Common myeloid progenitor, CD34-positive (primary cell): ENCODE measurements at regions not wholly inside any gene's neighbourhood (a gene's known extent, or its start where the extent isn't known, plus 50 kb on each side); places are given as distances from the start of the nearest gene placed in this dataset.

Source experiments
- CTCF ChIA-PET: fragments of 350-600 bp; sonication (Branson Sonifier 250); formaldehyde crosslinking; loops from one replicate; lab custom pipeline; 2021; ENCODE audit warnings: antibody characterized with exemption; lab: Charles Lee
- POLR2A ChIA-PET: fragments of 350-600 bp; sonication (Branson Sonifier 250); formaldehyde crosslinking; loops from one replicate; lab custom pipeline; 2021; ENCODE audit warnings: antibody characterized with exemption; lab: Charles Lee
- DNase-seq, 3 donors: peaks; one replicate each; pipeline versions ENCODE4 v3.0.0 to v3.0.0-alpha.2; 2013
- H3K27ac ChIP-seq, 2 experiments: 1 replicate in 1 of 2; 2 replicates in 1 of 2; pipeline ENCODE4 v1.7.0; 2013; ENCODE audit warnings: inconsistent platforms in 2 of 2, low read length in 2 of 2, mild to moderate bottlenecking in 2 of 2, low read depth in 1 of 2, moderate library complexity in 1 of 2; ENCODE audit not compliant: severe bottlenecking in 2 of 2, insufficient read depth in 1 of 2, poor library complexity in 1 of 2
- H3K27me3 ChIP-seq, 5 experiments: replicated peaks in 2 of 5; 1 replicate in 3 of 5; 2 replicates in 2 of 5; pipeline versions ENCODE4 v1.6.1 to v1.7.0; 2013; ENCODE audit warnings: low read length in 4 of 5, mild to moderate bottlenecking in 2 of 5, moderate library complexity in 2 of 5, inconsistent platforms in 1 of 5; ENCODE audit not compliant: insufficient read depth in 5 of 5, control insufficient read depth in 4 of 5
- H3K36me3 ChIP-seq, 4 experiments: 1 replicate in 2 of 4; 2 replicates in 2 of 4; pipeline versions ENCODE4 v1.6.1 to v1.7.0; 2013; ENCODE audit warnings: low read length in 3 of 4, control low read depth in 1 of 4, mild to moderate bottlenecking in 1 of 4; ENCODE audit not compliant: control insufficient read depth in 4 of 4, insufficient read depth in 4 of 4
- H3K4me1 ChIP-seq, 4 experiments: 1 replicate in 3 of 4; 2 replicates in 1 of 4; pipeline versions ENCODE4 v1.6.1 to v1.7.1; 2013; ENCODE audit warnings: low read length in 3 of 4, mild to moderate bottlenecking in 3 of 4, control low read depth in 1 of 4, inconsistent platforms in 1 of 4, moderate library complexity in 1 of 4; ENCODE audit not compliant: control insufficient read depth in 4 of 4, insufficient read depth in 4 of 4; ENCODE audit errors: control extremely low read depth in 1 of 4
- H3K4me3 ChIP-seq, 7 experiments: 1 replicate in 4 of 7; 2 replicates in 3 of 7; pipeline versions ENCODE4 v1.5.1 to v1.7.0; 2013; ENCODE audit warnings: mild to moderate bottlenecking in 7 of 7, low read length in 6 of 7, moderate library complexity in 6 of 7, inconsistent platforms in 2 of 7, low read depth in 2 of 7, control low read depth in 1 of 7; ENCODE audit not compliant: insufficient read depth in 4 of 7, control insufficient read depth in 1 of 7; ENCODE audit errors: extremely low read depth in 1 of 7
- H3K9me3 ChIP-seq, 5 experiments: 1 replicate in 4 of 5; 2 replicates in 1 of 5; pipeline versions ENCODE4 v1.6.1 to v1.7.1; 2013; ENCODE audit warnings: low read length in 4 of 5, mild to moderate bottlenecking in 2 of 5, inconsistent platforms in 1 of 5, low read depth in 1 of 5, moderate library complexity in 1 of 5; ENCODE audit not compliant: control insufficient read depth in 4 of 5, insufficient read depth in 2 of 5; ENCODE audit errors: control extremely low read depth in 1 of 5
- WGBS: methylation state at CpG from one replicate; pipeline ENCODE4 v1.1.5; 2013; ENCODE audit not compliant: insufficient coverage; 5-methylcytosine and 5-hydroxymethylcytosine counted together

DNA sequence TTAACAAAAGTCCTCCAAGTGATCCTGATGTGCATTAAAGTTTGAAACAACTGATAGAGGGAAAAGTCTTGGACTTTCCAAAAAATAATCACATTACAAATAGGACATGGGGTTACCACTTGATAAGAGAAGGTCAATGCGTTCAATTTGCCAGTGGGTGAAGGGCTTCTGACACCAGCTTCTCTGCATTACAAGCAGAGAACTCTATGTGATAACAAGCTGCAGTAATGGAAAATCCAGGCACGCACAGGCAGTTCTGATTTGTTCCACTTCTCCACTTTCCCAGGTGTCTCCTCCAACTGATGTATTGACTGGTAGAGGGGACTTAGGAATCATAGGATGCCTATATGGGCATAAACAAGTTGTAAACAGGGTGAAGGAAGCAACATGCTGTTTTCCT lies 234.0 kb upstream of the MGAT5 start:
- Histone ChIP-seq H3K4me3 (no peak overlapping the region), H3K36me3 (no peaks in the 10 kb centered on the region), H3K9me3 (no peaks in the 10 kb centered on the region), H3K27me3 (peaks cover 0 to 10% (median 3%) of the 10 kb centered on the region in 5 experiments), H3K4me1 (no peaks in the 10 kb centered on the region), H3K27ac (no peak overlapping the region)
- CTCF ChIA-PET, result no interaction called here
- POLR2A ChIA-PET, result no interaction called here
- WGBS, result 80% methylated on average over 1 of the region's 2 CpGs
- DNase-seq, result no peak

DNA sequence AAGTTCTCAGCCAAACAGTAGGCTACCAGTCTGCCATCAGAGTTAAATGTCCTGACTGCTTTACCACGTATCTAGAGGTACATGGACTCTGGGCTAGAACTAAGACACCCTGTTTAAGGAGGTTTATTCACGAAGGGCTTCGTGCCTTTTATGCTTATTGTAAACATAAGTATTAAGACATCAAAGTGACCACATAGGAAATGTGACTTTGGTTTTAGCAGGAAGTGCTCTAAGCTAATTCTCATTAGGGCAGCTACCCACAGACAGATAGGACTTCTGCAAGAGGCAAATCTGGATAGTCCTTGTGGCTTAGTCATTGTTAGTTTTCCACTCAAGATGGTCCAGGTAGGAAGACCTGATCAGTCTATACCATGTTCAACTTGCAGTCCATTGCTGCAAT lies 233.3 kb upstream of the MGAT5 start:
- Histone ChIP-seq H3K27me3 (peaks cover 0 to 12% (median 3%) of the 10 kb centered on the region in 5 experiments), H3K4me1 (no peaks in the 10 kb centered on the region), H3K4me3 (no peak overlapping the region), H3K36me3 (no peaks in the 10 kb centered on the region), H3K9me3 (no peaks in the 10 kb centered on the region), H3K27ac (no peak overlapping the region)
- DNase-seq, result no peak
- ChIA-PET CTCF (no interaction called here), POLR2A (no interaction called here)
- no CpG with 5 or more reads among the region's 3 CpGs for WGBS

DNA sequence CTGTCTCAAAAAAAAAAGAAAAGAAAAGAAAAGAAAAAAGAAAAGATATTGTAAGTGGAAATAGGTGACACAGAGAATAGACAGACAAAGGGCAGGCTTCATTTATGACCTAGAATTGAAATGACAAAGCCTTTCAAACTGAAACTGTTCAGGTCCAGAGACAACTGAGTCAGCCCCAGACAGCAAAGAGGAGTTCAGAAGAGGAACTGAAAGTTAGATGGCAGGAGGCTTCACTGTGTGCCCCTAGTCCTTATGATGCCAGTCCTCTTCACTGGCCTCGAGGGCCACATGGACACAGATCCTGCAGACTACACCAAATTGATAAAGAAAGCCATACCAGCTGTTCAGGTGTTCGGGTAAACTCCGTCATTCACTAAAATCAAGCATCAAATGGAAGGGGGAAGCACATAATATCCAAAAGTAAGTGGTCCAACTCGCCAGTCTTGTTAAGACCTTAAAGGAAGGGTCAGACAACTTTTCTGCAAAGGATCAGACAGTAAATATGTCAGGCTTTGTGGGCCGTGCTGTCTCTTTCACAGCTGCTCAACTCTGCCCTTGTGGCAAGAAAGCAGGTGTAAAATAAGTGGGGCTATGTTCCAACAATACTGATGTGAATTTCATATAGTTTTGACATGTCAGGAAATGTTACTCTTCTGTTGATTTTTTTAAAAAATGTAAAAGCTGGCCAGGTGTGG lies 231.9 kb upstream of the MGAT5 start:
- Histone ChIP-seq H3K27ac (no peak overlapping the region), H3K4me1 (no peaks in the 10 kb centered on the region), H3K4me3 (no peak overlapping the region), H3K9me3 (no peaks in the 10 kb centered on the region), H3K27me3 (peaks cover 0 to 21% (median 9%) of the 10 kb centered on the region in 5 experiments), H3K36me3 (no peaks in the 10 kb centered on the region)
- no peak for DNase-seq
- WGBS, result 96% methylated on average over 5 of the region's 5 CpGs
- POLR2A ChIA-PET, result no interaction called here
- CTCF ChIA-PET, result no interaction called here

DNA sequence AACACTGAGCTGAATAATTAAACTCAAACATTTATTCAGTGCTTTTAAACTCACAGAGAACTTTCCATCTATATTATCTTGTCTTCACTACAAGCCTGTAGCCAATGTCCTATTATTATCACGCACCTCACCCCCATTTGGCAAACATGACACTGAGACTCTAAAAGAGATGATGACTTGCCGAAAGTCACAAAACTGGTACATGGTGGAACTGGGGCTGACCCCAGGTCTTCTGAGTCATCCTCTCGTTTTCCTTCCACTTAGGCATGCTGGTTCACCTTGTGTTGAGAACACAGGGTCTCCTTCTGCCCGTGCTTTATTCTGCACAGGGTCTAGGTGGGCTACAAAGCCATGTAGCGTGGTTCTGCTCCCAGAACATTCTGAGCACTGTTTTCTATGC lies 230.0 kb upstream of the MGAT5 start:
- Histone ChIP-seq H3K36me3 (no peaks in the 10 kb centered on the region), H3K27ac (no peak overlapping the region), H3K27me3 (peaks cover 0 to 39% (median 16%) of the 10 kb centered on the region in 5 experiments), H3K9me3 (no peaks in the 10 kb centered on the region), H3K4me1 (no peaks in the 10 kb centered on the region), H3K4me3 (no peak overlapping the region)
- ChIA-PET POLR2A (no interaction called here), CTCF (no interaction called here)
- no peak for DNase-seq
- WGBS, result 98% methylated on average over 5 of the region's 5 CpGs

DNA sequence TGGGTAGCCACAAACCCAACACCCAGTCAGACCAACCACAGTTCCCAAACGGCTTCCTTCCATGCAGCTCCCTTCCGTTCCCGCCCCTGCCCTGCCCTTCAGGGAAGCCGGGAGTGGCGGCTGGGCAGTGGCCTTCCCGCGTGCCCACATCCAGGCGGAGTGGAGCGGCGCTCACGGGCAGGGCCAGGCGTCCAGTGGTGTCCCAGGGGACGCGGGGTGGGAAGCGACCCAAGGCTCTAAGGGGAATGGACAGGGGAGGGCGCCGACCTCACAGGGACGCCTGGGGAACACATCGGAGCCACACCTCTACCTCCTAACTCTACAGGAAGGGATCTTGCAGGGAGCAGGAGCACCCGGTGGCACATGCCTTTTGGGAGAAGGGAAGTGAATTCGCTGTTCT lies 225.9 kb upstream of the MGAT5 start:
- Histone ChIP-seq H3K27ac (no peak overlapping the region), H3K4me3 (no peak overlapping the region), H3K36me3 (no peaks in the 10 kb centered on the region), H3K27me3 (peaks cover 0 to 56% (median 14%) of the 10 kb centered on the region in 5 experiments), H3K9me3 (no peaks in the 10 kb centered on the region), H3K4me1 (no peaks in the 10 kb centered on the region)
- WGBS, result 3% methylated on average over 19 of the region's 21 CpGs
- POLR2A ChIA-PET, result no interaction called here
- no peak for DNase-seq
- CTCF ChIA-PET, result no interaction called here

DNA sequence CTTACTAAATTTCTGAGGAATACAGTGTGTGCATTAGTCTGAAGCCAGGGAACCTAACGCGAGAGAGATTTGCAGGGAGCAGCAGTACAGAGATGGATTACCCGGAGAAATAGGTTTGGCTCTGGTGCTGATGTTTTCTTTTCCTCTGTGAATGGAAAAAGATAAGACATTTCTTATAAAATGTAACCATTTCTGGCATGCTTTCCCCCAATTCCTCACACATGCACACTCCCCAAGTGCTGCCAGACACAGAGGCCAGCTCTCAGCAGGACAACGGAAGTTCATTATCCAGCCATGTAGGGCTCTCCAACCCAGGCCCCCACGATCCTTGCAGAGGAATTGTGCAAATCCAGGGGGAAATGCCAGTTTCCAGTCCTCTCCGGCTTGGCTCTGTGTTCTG lies 224.5 kb upstream of the MGAT5 start:
- no peak overlapping the region for H3K27ac ChIP-seq
- H3K9me3 ChIP-seq, result peaks cover 0 to 1% (median 0%) of the 10 kb centered on the region in 5 experiments
- peaks cover 0 to 56% (median 14%) of the 10 kb centered on the region in 5 experiments for H3K27me3 ChIP-seq
- no peaks in the 10 kb centered on the region for H3K4me1 ChIP-seq
- no peaks in the 10 kb centered on the region for H3K36me3 ChIP-seq
- H3K4me3 ChIP-seq, result no peak overlapping the region
- ChIA-PET CTCF (no interaction called here), POLR2A (no interaction called here)
- 50% methylated on average over 2 of the region's 6 CpGs for WGBS
- DNase-seq, result no peak

DNA sequence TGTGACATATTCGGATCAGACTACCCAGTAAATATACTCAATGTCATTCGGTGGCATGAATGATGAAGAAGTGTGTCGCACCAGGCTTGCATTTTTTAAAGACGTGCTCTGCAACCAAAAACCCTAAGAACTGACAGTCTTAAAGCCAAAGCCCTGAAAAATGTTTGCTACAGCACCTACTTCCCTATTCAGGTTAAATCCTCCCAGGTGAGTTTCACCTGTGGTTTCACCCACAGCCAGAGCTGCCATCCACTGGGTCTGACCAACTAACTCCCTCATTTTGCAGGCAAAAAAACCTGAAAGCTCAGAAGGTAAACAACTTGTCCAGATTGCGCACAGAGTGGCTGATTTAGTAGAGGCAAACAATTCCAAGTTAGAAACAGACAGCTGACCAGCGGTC lies 222.3 kb upstream of the MGAT5 start:
- Histone ChIP-seq H3K36me3 (no peaks in the 10 kb centered on the region), H3K4me1 (no peaks in the 10 kb centered on the region), H3K4me3 (no peak overlapping the region), H3K9me3 (peaks cover 0 to 4% (median 0%) of the 10 kb centered on the region in 5 experiments), H3K27me3 (peaks cover 0 to 60% (median 11%) of the 10 kb centered on the region in 5 experiments), H3K27ac (no peak overlapping the region)
- no peak for DNase-seq
- 96% methylated on average over 4 of the region's 6 CpGs for WGBS
- ChIA-PET POLR2A (no interaction called here), CTCF (no interaction called here)
